ENCODE measurements at regions not wholly inside any gene's neighbourhood (a gene's known extent, or its start where the extent isn't known, plus 50 kb on each side); places are given as distances from the start of the nearest gene placed in this dataset.
A peak's percentile ranks its signal among the peaks of the same experiment; 100 is the strongest.

GRCh38 chr4:187065806-187066205, 342.1 kb upstream of the FAT1 start:
- WGBS, 2 donors = 88 to 90% methylated on average over 13 of the region's 13 CpGs

GRCh38 chr4:187069398-187069797, 345.7 kb upstream of the FAT1 start:
- H3K27ac ChIP-seq (ENCODE audit: low read depth in 1 of 2, low read length in 2 of 2) = no peak overlapping the region
- no peaks in the 10 kb centered on the region for H3K4me1 ChIP-seq (ENCODE audit: control insufficient read depth in 1 of 2, insufficient read depth in 2 of 2, low read length in 2 of 2)
- H3K9me3 ChIP-seq (ENCODE audit: control insufficient read depth, low read length) = no peaks in the 10 kb centered on the region
- WGBS, 2 donors = 40 to 47% methylated on average over 10 of the region's 10 CpGs
- peak in 1 of 2 donors; percentile 52 for DNase-seq
- no peaks in the 10 kb centered on the region for H3K36me3 ChIP-seq (ENCODE audit: control insufficient read depth in 1 of 2, insufficient read depth in 2 of 2, low read length in 1 of 2)
- intact Hi-C loops (cut with DNase I) = no loop called here
- ATAC-seq (ENCODE audit: low FRiP score) = peak; percentile 60
- no peak overlapping the region for H3K4me3 ChIP-seq (ENCODE audit: low read length in 2 of 2)
- peaks cover 0 to 3% of the 10 kb centered on the region in 2 donors for H3K27me3 ChIP-seq (ENCODE audit: control insufficient read depth in 1 of 2, insufficient read depth in 2 of 2, low read length in 1 of 2)

More at GRCh38 chr4:187065806-187066205, 342.1 kb upstream of the FAT1 start:
- no peak for ATAC-seq (ENCODE audit: low FRiP score)
- no peaks in the 10 kb centered on the region for H3K9me3 ChIP-seq (ENCODE audit: control insufficient read depth, low read length)
- H3K4me3 ChIP-seq (ENCODE audit: low read length in 2 of 2) = no peak overlapping the region
- H3K4me1 ChIP-seq (ENCODE audit: control insufficient read depth in 1 of 2, insufficient read depth in 2 of 2, low read length in 2 of 2) = no peaks in the 10 kb centered on the region
- H3K27ac ChIP-seq (ENCODE audit: low read depth in 1 of 2, low read length in 2 of 2) = no peak overlapping the region
- no peaks in the 10 kb centered on the region for H3K36me3 ChIP-seq (ENCODE audit: control insufficient read depth in 1 of 2, insufficient read depth in 2 of 2, low read length in 1 of 2)
- H3K27me3 ChIP-seq (ENCODE audit: control insufficient read depth in 1 of 2, insufficient read depth in 2 of 2, low read length in 1 of 2) = peaks cover 0 to 3% of the 10 kb centered on the region in 2 donors
- DNase-seq = no peak
- intact Hi-C loops (cut with DNase I) = no loop called here

- 96 to 97% methylated on average over 3 of the region's 3 CpGs for WGBS, 2 donors
- Histone ChIP-seq H3K4me3 (ENCODE audit: low read length in 2 of 2) (no peak overlapping the region), H3K9me3 (ENCODE audit: control insufficient read depth, low read length) (no peaks in the 10 kb centered on the region), H3K27ac (ENCODE audit: low read depth in 1 of 2, low read length in 2 of 2) (no peak overlapping the region), H3K36me3 (ENCODE audit: control insufficient read depth in 1 of 2, insufficient read depth in 2 of 2, low read length in 1 of 2) (no peaks in the 10 kb centered on the region), H3K4me1 (ENCODE audit: control insufficient read depth in 1 of 2, insufficient read depth in 2 of 2, low read length in 2 of 2) (no peaks in the 10 kb centered on the region), H3K27me3 (ENCODE audit: control insufficient read depth in 1 of 2, insufficient read depth in 2 of 2, low read length in 1 of 2) (peaks cover 0 to 3% of the 10 kb centered on the region in 2 donors)
- DNase-seq (no peak), ATAC-seq (ENCODE audit: low FRiP score) (no peak)
- intact Hi-C loops (cut with DNase I) = no loop called here
Measured at GRCh38 chr4:187070158-187070557, 346.5 kb upstream of the FAT1 start.

GRCh38 chr4:187070740-187071139, 347.1 kb upstream of the FAT1 start:
- Histone ChIP-seq H3K9me3 (ENCODE audit: control insufficient read depth, low read length) (no peaks in the 10 kb centered on the region), H3K27ac (ENCODE audit: low read depth in 1 of 2, low read length in 2 of 2) (no peak overlapping the region), H3K36me3 (ENCODE audit: control insufficient read depth in 1 of 2, insufficient read depth in 2 of 2, low read length in 1 of 2) (no peaks in the 10 kb centered on the region), H3K27me3 (ENCODE audit: control insufficient read depth in 1 of 2, insufficient read depth in 2 of 2, low read length in 1 of 2) (peaks cover 0 to 3% of the 10 kb centered on the region in 2 donors), H3K4me3 (ENCODE audit: low read length in 2 of 2) (no peak overlapping the region), H3K4me1 (ENCODE audit: control insufficient read depth in 1 of 2, insufficient read depth in 2 of 2, low read length in 2 of 2) (no peaks in the 10 kb centered on the region)
- ATAC-seq (ENCODE audit: low FRiP score) = no peak
- intact Hi-C loops (cut with DNase I) = no loop called here
- 96 to 97% methylated on average over 1 of the region's 1 CpG for WGBS, 2 donors
- DNase-seq = no peak

GRCh38 chr4:187071946-187072600, 348.4 kb upstream of the FAT1 start:
- H3K27ac ChIP-seq (ENCODE audit: low read depth in 1 of 2, low read length in 2 of 2) = no peak overlapping the region
- H3K4me1 ChIP-seq (ENCODE audit: control insufficient read depth in 1 of 2, insufficient read depth in 2 of 2, low read length in 2 of 2) = no peaks in the 10 kb centered on the region
- no peaks in the 10 kb centered on the region for H3K9me3 ChIP-seq (ENCODE audit: control insufficient read depth, low read length)
- 90% methylated on average over 11 of the region's 11 CpGs for WGBS, 2 donors
- H3K4me3 ChIP-seq (ENCODE audit: low read length in 2 of 2) = no peak overlapping the region
- no peak for DNase-seq
- ATAC-seq (ENCODE audit: low FRiP score) = no peak
- H3K36me3 ChIP-seq (ENCODE audit: control insufficient read depth in 1 of 2, insufficient read depth in 2 of 2, low read length in 1 of 2) = no peaks in the 10 kb centered on the region
- peaks cover 0 to 3% of the 10 kb centered on the region in 2 donors for H3K27me3 ChIP-seq (ENCODE audit: control insufficient read depth in 1 of 2, insufficient read depth in 2 of 2, low read length in 1 of 2)
- intact Hi-C loops (cut with DNase I) = no loop called here

GRCh38 chr4:187073820-187074219, 350.2 kb upstream of the FAT1 start:
- DNase-seq (no peak), ATAC-seq (ENCODE audit: low FRiP score) (no peak)
- H3K27ac ChIP-seq (ENCODE audit: low read depth in 1 of 2, low read length in 2 of 2) = no peak overlapping the region
- intact Hi-C loops (cut with DNase I) = no loop called here
- no peaks in the 10 kb centered on the region for H3K4me1 ChIP-seq (ENCODE audit: control insufficient read depth in 1 of 2, insufficient read depth in 2 of 2, low read length in 2 of 2)
- WGBS, 2 donors = 96 to 99% methylated on average over 7 of the region's 7 CpGs
- H3K4me3 ChIP-seq (ENCODE audit: low read length in 2 of 2) = no peak overlapping the region
- H3K9me3 ChIP-seq (ENCODE audit: control insufficient read depth, low read length) = no peaks in the 10 kb centered on the region
- peaks cover 0 to 3% of the 10 kb centered on the region in 2 donors for H3K27me3 ChIP-seq (ENCODE audit: control insufficient read depth in 1 of 2, insufficient read depth in 2 of 2, low read length in 1 of 2)
- no peaks in the 10 kb centered on the region for H3K36me3 ChIP-seq (ENCODE audit: control insufficient read depth in 1 of 2, insufficient read depth in 2 of 2, low read length in 1 of 2)

GRCh38 chr4:187075514-187075913, 351.9 kb upstream of the FAT1 start:
- Histone ChIP-seq H3K27ac (ENCODE audit: low read depth in 1 of 2, low read length in 2 of 2) (no peak overlapping the region), H3K9me3 (ENCODE audit: control insufficient read depth, low read length) (no peaks in the 10 kb centered on the region), H3K4me1 (ENCODE audit: control insufficient read depth in 1 of 2, insufficient read depth in 2 of 2, low read length in 2 of 2) (no peaks in the 10 kb centered on the region), H3K36me3 (ENCODE audit: control insufficient read depth in 1 of 2, insufficient read depth in 2 of 2, low read length in 1 of 2) (no peaks in the 10 kb centered on the region), H3K27me3 (ENCODE audit: control insufficient read depth in 1 of 2, insufficient read depth in 2 of 2, low read length in 1 of 2) (no peaks in the 10 kb centered on the region), H3K4me3 (ENCODE audit: low read length in 2 of 2) (no peak overlapping the region)
- ATAC-seq (ENCODE audit: low FRiP score) (no peak), DNase-seq (no peak)
- 58 to 76% methylated on average over 4 of the region's 4 CpGs for WGBS, 2 donors
- intact Hi-C loops (cut with DNase I) = no loop called here

GRCh38 chr4:187077744-187078401, 354.2 kb upstream of the FAT1 start:
- Histone ChIP-seq H3K4me3 (ENCODE audit: low read length in 2 of 2) (no peak overlapping the region), H3K4me1 (ENCODE audit: control insufficient read depth in 1 of 2, insufficient read depth in 2 of 2, low read length in 2 of 2) (no peaks in the 10 kb centered on the region), H3K9me3 (ENCODE audit: control insufficient read depth, low read length) (no peaks in the 10 kb centered on the region), H3K27ac (ENCODE audit: low read depth in 1 of 2, low read length in 2 of 2) (no peak overlapping the region), H3K36me3 (ENCODE audit: control insufficient read depth in 1 of 2, insufficient read depth in 2 of 2, low read length in 1 of 2) (no peaks in the 10 kb centered on the region), H3K27me3 (ENCODE audit: control insufficient read depth in 1 of 2, insufficient read depth in 2 of 2, low read length in 1 of 2) (no peaks in the 10 kb centered on the region)
- DNase-seq (no peak), ATAC-seq (ENCODE audit: low FRiP score) (no peak)
- intact Hi-C loops (cut with DNase I) = no loop called here
- WGBS, 2 donors = 70 to 72% methylated on average over 12 of the region's 12 CpGs

- no peaks in the 10 kb centered on the region for H3K4me1 ChIP-seq (ENCODE audit: control insufficient read depth in 1 of 2, insufficient read depth in 2 of 2, low read length in 2 of 2)
- DNase-seq = no peak
- ATAC-seq (ENCODE audit: low FRiP score) = no peak
- no peak overlapping the region for H3K4me3 ChIP-seq (ENCODE audit: low read length in 2 of 2)
- no peaks in the 10 kb centered on the region for H3K36me3 ChIP-seq (ENCODE audit: control insufficient read depth in 1 of 2, insufficient read depth in 2 of 2, low read length in 1 of 2)
- no peaks in the 10 kb centered on the region for H3K9me3 ChIP-seq (ENCODE audit: control insufficient read depth, low read length)
- no peaks in the 10 kb centered on the region for H3K27me3 ChIP-seq (ENCODE audit: control insufficient read depth in 1 of 2, insufficient read depth in 2 of 2, low read length in 1 of 2)
- whole genome bisulfite sequencing, 2 donors = 83 to 85% methylated on average over 4 of the region's 4 CpGs
- no peak overlapping the region for H3K27ac ChIP-seq (ENCODE audit: low read depth in 1 of 2, low read length in 2 of 2)
- intact Hi-C loops (cut with DNase I) = no loop called here
Measured at GRCh38 chr4:187084701-187085100, 361.0 kb upstream of the FAT1 start.

Measured in aorta (tissue), 5 donors.